NB4 (cell line): ENCODE measurements at regions not wholly inside any gene's neighbourhood (a gene's known extent, or its start where the extent isn't known, plus 50 kb on each side); places are given as distances from the start of the nearest gene placed in this dataset.

Experiments used
- DNase-seq: peaks from one replicate; pipeline ENCODE4 v3.0.0; 2010; ENCODE audit warnings: low read depth
- H3K4me3 ChIP-seq: one replicate; pipeline ENCODE4 v1.5.1; 2011; ENCODE audit warnings: mild to moderate bottlenecking, low read depth, low read length, moderate library complexity
- MYC ChIP-seq: IDR thresholded peaks from 2 replicates; pipeline ENCODE4 v1.6.1; 2011; ENCODE audit warnings: low read depth, low read length
- POLR2A ChIP-seq: IDR thresholded peaks from 2 replicates; pipeline ENCODE4 v1.6.1; 2011; ENCODE audit warnings: mild to moderate bottlenecking; ENCODE audit not compliant: insufficient read length; ENCODE audit errors: extremely low read depth
- TF ChIP-seq, protein P1 (sequence below): IDR thresholded peaks from one replicate; pipeline ENCODE4 v1.5.1; 2012; ENCODE audit warnings: low read depth, low read length
- TF ChIP-seq, protein P2 (sequence below): IDR thresholded peaks from 2 replicates; pipeline ENCODE4 v1.6.1; 2011; ENCODE audit warnings: low read depth, low read length

DNA sequence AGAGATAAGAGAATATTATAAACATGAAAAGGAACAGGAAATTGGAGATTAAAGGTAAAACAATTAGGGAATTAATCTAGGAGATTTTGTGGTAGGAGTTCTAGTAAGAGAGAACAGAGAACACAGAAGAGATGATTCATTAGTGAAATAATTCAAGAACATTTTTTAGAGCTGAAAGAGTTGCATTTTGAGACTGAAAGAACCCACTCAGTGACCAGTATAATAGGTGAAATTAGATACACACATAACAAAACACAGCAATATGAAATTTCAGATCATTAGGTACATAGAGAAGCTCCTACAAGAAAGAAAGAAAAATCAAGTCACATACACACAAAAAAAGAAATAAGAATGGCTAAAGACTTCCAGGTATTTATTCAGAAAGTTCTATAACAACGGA is 144.0 kb downstream of the CYSLTR2 start:
- TF ChIP-seq, protein P1, sequence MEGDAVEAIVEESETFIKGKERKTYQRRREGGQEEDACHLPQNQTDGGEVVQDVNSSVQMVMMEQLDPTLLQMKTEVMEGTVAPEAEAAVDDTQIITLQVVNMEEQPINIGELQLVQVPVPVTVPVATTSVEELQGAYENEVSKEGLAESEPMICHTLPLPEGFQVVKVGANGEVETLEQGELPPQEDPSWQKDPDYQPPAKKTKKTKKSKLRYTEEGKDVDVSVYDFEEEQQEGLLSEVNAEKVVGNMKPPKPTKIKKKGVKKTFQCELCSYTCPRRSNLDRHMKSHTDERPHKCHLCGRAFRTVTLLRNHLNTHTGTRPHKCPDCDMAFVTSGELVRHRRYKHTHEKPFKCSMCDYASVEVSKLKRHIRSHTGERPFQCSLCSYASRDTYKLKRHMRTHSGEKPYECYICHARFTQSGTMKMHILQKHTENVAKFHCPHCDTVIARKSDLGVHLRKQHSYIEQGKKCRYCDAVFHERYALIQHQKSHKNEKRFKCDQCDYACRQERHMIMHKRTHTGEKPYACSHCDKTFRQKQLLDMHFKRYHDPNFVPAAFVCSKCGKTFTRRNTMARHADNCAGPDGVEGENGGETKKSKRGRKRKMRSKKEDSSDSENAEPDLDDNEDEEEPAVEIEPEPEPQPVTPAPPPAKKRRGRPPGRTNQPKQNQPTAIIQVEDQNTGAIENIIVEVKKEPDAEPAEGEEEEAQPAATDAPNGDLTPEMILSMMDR: no peak
- TF ChIP-seq POLR2A: no peak
- TF ChIP-seq, protein P2, sequence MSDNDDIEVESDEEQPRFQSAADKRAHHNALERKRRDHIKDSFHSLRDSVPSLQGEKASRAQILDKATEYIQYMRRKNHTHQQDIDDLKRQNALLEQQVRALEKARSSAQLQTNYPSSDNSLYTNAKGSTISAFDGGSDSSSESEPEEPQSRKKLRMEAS: no peak
- no peak for TF ChIP-seq MYC
- H3K4me3 ChIP-seq: no peak overlapping the region
- DNase-seq: no peak

DNA sequence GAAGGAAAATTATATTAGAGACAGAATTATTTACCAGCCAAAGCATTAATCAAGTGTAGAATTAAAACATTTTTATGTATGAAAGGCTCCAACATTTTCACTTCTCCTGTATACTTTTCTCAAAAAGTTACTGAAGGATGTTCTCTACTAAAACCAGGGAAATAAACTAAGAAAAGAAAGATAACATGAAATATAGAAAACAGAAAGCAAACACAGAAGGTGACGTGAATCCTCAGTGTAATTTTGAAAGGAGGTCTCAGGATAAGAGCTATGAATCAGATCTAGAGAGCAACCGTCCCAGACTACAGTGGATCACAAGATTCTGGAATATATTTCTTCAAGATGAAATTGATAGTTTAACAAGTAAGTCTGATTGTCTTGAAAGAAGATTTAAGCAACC is 144.5 kb downstream of the CYSLTR2 start:
- TF ChIP-seq MYC: no peak
- TF ChIP-seq, protein P1: no peak
- TF ChIP-seq, protein P2: no peak
- TF ChIP-seq POLR2A: no peak
- DNase-seq: no peak
- H3K4me3 ChIP-seq: no peak overlapping the region

DNA sequence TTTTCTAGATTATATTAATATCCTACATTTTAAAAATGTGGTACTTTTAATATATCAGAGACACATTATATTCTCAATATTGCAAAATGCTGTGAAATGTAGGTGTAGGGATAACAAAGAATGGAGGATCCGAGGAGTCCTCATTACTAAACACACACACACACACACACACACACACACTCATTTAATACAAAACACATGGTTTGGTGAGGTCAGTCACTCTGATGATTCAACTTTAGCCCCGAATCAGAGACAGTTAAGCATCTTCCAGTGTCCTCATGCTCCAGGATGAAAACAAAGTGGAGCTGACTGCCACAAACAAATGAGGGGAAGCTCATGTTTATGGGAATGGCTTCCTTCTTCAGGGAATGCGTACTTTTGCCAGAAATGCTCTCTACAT is 147.5 kb downstream of the CYSLTR2 start:
- no peak for DNase-seq
- TF ChIP-seq POLR2A (no peak), MYC (no peak)
- TF ChIP-seq, protein P1: no peak
- TF ChIP-seq, protein P2: no peak

DNA sequence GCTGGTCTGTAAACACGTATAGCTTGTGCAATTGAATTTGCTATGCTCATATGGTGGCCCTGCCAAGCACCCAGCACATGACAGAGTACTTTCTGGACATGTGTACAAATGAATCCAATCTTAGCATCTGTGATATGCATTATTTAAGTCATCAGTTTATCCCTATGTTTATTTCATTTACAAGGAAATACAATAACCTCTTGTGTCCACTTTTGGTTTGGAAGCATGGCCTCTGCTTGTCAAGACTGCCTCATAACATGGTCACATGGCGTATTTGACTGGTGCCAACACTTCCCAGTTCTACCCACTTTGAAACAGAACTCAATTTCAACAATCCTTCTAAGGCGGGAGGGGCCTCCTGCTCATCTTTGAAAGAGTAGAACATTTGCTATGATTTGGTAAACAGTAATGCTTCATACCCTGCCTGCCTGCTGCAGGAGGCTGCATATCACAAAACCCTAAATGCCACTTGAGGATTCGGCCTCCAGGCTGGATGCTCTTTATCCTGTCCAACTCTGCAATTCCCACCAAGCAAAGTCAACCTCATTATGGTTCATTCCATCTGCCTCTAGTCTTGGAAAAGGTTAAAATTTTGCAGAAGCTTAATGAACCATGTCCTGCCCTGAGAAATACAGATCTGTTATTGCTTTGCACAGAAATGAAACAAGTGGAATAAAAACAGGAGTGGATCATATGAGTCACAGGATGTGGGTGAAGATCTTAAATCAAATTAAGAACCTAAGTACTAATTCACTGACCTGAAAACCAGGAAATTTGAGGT is 151.3 kb downstream of the CYSLTR2 start:
- TF ChIP-seq, protein P2: peak; percentile 46; the same call in 1 of the 2 replicates
- no peak for TF ChIP-seq POLR2A
- DNase-seq: peak; percentile 25
- no peak overlapping the region for H3K4me3 ChIP-seq

More for the DNA sequence above, 147.5 kb downstream of the CYSLTR2 start:
- no peak overlapping the region for H3K4me3 ChIP-seq

DNA sequence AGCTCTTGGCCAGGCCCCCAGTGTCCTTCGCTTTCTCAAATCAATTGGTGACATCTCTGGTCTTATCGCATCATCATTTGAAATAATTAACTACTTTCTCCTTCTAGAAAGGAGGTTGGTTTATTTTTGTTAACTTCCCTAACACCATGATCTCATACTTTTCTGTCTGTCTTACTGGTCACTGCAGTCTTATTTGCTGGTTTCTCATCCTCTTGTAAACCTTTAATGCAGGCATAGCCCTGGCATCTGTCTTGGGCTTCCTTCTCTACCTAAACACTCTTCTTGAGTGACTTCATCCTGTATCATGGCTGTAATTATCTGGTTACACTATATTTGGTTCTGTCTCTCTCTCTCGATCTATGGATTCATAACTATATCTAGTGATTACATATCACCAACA is 152.8 kb downstream of the CYSLTR2 start:
- H3K4me3 ChIP-seq: no peak overlapping the region
- TF ChIP-seq MYC: no peak
- DNase-seq: no peak

DNA sequence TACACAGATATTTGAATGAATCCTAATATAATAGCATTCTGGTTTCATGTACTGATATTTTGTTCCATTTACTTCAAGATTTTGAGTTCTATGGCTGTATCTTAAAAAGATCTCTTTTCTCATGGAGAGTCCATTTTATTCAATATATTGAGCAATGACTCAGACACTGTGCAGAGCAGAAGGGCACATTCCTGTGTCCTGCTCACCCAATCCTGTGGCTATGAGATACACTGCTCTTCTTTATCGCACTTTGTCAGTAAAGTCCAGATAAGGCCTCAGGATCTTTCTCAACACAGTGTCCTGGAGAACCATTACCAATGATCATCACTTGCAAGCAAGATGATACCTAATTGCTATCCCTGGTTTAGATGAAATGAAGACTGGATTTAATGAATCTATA is 155.0 kb downstream of the CYSLTR2 start:
- no peak overlapping the region for H3K4me3 ChIP-seq
- TF ChIP-seq, protein P1: no peak
- no peak for TF ChIP-seq MYC
- TF ChIP-seq, protein P2: no peak
- TF ChIP-seq POLR2A: no peak
- DNase-seq: no peak

DNA sequence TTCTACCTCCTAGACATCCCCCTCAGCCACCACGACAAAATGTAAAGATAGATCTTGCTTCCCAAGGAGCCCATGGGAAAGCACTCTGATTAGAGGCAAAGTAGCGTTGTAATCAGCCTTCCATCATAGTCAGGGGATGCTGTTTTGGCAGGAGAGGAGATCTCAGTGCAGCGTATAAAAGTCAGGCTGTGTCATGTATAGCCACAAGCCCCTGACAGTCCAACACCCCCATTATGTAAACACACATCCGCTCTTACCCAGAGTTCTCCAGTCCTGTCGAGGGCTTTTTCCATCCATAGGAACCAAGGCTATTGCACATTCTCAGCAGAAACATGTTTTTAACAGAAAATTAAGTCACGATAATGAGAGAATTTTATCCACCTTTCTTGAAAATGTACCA is 156.3 kb downstream of the CYSLTR2 start:
- no peak for DNase-seq
- H3K4me3 ChIP-seq: no peak overlapping the region
- no peak for TF ChIP-seq POLR2A
